HG03280 (cell line): ENCODE measurements at regions not wholly inside any gene's neighbourhood (a gene's known extent, or its start where the extent isn't known, plus 50 kb on each side); places are given as distances from the start of the nearest gene placed in this dataset.
A peak's percentile ranks its signal among the peaks of the same experiment; 100 is the strongest.

ENCODE experiments used
- ATAC-seq: cut with Tn5 transposase; IDR thresholded peaks from one replicate; pipeline ENCODE4 v1.9.1; 2021; ENCODE audit warnings: mild to moderate bottlenecking, moderate library complexity; ENCODE audit not compliant: unreplicated experiment

- peak; percentile 15 for ATAC-seq
Observed at GRCh38 chr9:73845954-73846690, 651.0 kb upstream of the RORB start.

- no peak for ATAC-seq
Observed at GRCh38 chr9:73847536-73847935, 649.6 kb upstream of the RORB start.

- ATAC-seq, result no peak
Observed at GRCh38 chr9:73853549-73853948, 643.6 kb upstream of the RORB start.

- no peak for ATAC-seq
Observed at GRCh38 chr9:73855206-73855605, 641.9 kb upstream of the RORB start.

- ATAC-seq, result no peak
Observed at GRCh38 chr9:73863924-73864323, 633.2 kb upstream of the RORB start.

GRCh38 chr9:73866451-73866850 lies 630.7 kb upstream of the RORB start:
- ATAC-seq, result no peak

GRCh38 chr9:73869264-73869663 lies 627.9 kb upstream of the RORB start:
- peak; percentile 100 for ATAC-seq

GRCh38 chr9:73871636-73872035 lies 625.5 kb upstream of the RORB start:
- no peak for ATAC-seq

GRCh38 chr9:73872701-73873100 lies 624.4 kb upstream of the RORB start:
- ATAC-seq, result no peak

- ATAC-seq, result no peak
Observed at GRCh38 chr9:73880101-73880500, 617.0 kb upstream of the RORB start.

GRCh38 chr9:73889023-73889422 lies 608.1 kb upstream of the RORB start:
- ATAC-seq, result no peak

GRCh38 chr9:73890685-73891277 lies 606.4 kb upstream of the RORB start:
- ATAC-seq, result no peak

- no peak for ATAC-seq
Observed at GRCh38 chr9:73892335-73892734, 604.8 kb upstream of the RORB start.

GRCh38 chr9:73893230-73893629 lies 603.9 kb upstream of the RORB start:
- no peak for ATAC-seq

GRCh38 chr9:73896061-73896460 lies 601.1 kb upstream of the RORB start:
- no peak for ATAC-seq

- ATAC-seq, result no peak
Observed at GRCh38 chr9:73906671-73907070, 590.5 kb upstream of the RORB start.

GRCh38 chr9:73911804-73912203 lies 585.3 kb upstream of the RORB start:
- ATAC-seq, result no peak

- no peak for ATAC-seq
Observed at GRCh38 chr9:73916016-73916673, 581.0 kb upstream of the RORB start.

- ATAC-seq, result no peak
Observed at GRCh38 chr9:73919712-73920111, 577.4 kb upstream of the RORB start.

GRCh38 chr9:73923796-73924195 lies 573.3 kb upstream of the RORB start:
- no peak for ATAC-seq

GRCh38 chr9:73951147-73951546 lies 546.0 kb upstream of the RORB start:
- ATAC-seq, result no peak

GRCh38 chr9:73962792-73963191 lies 534.3 kb upstream of the RORB start:
- ATAC-seq, result no peak
